WERI-Rb-1 (cell line): ENCODE measurements at regions not wholly inside any gene's neighbourhood (a gene's known extent, or its start where the extent isn't known, plus 50 kb on each side); places are given as distances from the start of the nearest gene placed in this dataset.

Experiments
- DNase-seq: peaks from one replicate; pipeline ENCODE4 v3.0.0-alpha.2; 2020
- H3K27ac ChIP-seq: fragments of 250-450 bp; sonication (Bioruptor Pico); 2 replicates; pipeline ENCODE4 v1.5.1; 2020; ENCODE audit warnings: mild to moderate bottlenecking, moderate library complexity
- H3K27me3 ChIP-seq: fragments of 250-450 bp; sonication (Bioruptor Pico); 2 replicates; pipeline ENCODE4 v1.5.1; 2021; ENCODE audit warnings: mild to moderate bottlenecking, low read depth, moderate library complexity; ENCODE audit not compliant: insufficient read depth, severe bottlenecking
- H3K36me3 ChIP-seq: fragments of 250-450 bp; sonication (Bioruptor Pico); 2 replicates; pipeline ENCODE4 v1.5.1; 2020; ENCODE audit warnings: mild to moderate bottlenecking, moderate library complexity
- H3K4me3 ChIP-seq: 2 replicates; pipeline ENCODE4 v1.5.1; 2011; ENCODE audit warnings: low read depth, mild to moderate bottlenecking, control low read depth, low read length
- H3K9me3 ChIP-seq: fragments of 250-450 bp; sonication (Bioruptor Pico); 2 replicates; pipeline ENCODE4 v1.5.1; 2021; ENCODE audit warnings: mild to moderate bottlenecking, moderate library complexity; ENCODE audit not compliant: severe bottlenecking
- TF ChIP-seq, protein P1 (sequence below): IDR thresholded peaks from 2 replicates; pipeline ENCODE4 v1.5.1; 2011; ENCODE audit warnings: low read depth, mild to moderate bottlenecking, control low read depth, inconsistent platforms, low read length

GRCh38 chr5:167649471-167649870 lies 642.0 kb upstream of the WWC1 start:
- TF ChIP-seq, protein P1, sequence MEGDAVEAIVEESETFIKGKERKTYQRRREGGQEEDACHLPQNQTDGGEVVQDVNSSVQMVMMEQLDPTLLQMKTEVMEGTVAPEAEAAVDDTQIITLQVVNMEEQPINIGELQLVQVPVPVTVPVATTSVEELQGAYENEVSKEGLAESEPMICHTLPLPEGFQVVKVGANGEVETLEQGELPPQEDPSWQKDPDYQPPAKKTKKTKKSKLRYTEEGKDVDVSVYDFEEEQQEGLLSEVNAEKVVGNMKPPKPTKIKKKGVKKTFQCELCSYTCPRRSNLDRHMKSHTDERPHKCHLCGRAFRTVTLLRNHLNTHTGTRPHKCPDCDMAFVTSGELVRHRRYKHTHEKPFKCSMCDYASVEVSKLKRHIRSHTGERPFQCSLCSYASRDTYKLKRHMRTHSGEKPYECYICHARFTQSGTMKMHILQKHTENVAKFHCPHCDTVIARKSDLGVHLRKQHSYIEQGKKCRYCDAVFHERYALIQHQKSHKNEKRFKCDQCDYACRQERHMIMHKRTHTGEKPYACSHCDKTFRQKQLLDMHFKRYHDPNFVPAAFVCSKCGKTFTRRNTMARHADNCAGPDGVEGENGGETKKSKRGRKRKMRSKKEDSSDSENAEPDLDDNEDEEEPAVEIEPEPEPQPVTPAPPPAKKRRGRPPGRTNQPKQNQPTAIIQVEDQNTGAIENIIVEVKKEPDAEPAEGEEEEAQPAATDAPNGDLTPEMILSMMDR = no peak
- H3K9me3 ChIP-seq = no peaks in the 10 kb centered on the region
- no peak overlapping the region for H3K27ac ChIP-seq
- H3K27me3 ChIP-seq = no peaks in the 10 kb centered on the region
- H3K4me3 ChIP-seq = no peak overlapping the region
- DNase-seq = no peak
- H3K36me3 ChIP-seq = no peaks in the 10 kb centered on the region

DNA sequence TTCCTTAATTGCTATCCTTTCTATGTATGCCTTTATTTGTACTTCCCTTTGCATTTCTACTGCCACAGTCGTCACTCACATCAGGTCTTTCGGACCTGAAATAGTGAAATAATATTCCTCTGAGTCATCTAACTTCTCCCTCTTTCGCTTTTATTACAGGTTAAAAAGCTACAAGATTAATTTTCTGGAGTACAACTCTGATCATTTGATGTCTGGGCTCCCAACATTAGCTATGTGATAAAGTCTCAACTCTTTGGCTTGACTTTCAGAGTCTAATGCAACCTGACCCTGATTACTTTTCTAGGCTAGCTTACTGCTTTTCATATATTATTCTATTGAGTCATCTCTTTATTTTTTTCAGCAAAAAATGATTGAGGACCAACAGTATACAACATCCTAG lies 638.8 kb upstream of the WWC1 start:
- TF ChIP-seq, protein P1 = no peak
- Histone ChIP-seq H3K27me3 (no peaks in the 10 kb centered on the region), H3K9me3 (no peaks in the 10 kb centered on the region), H3K27ac (no peak overlapping the region), H3K36me3 (no peaks in the 10 kb centered on the region), H3K4me3 (no peak overlapping the region)
- DNase-seq = no peak

GRCh38 chr5:167653645-167654106 lies 637.8 kb upstream of the WWC1 start:
- Histone ChIP-seq H3K27me3 (no peaks in the 10 kb centered on the region), H3K9me3 (no peaks in the 10 kb centered on the region), H3K27ac (no peak overlapping the region), H3K4me3 (no peak overlapping the region), H3K36me3 (no peaks in the 10 kb centered on the region)
- no peak for DNase-seq
- TF ChIP-seq, protein P1 = no peak

GRCh38 chr5:167657016-167657415 lies 634.4 kb upstream of the WWC1 start:
- Histone ChIP-seq H3K9me3 (no peaks in the 10 kb centered on the region), H3K27me3 (no peaks in the 10 kb centered on the region), H3K27ac (no peak overlapping the region), H3K4me3 (no peak overlapping the region), H3K36me3 (no peaks in the 10 kb centered on the region)
- TF ChIP-seq, protein P1 = no peak
- no peak for DNase-seq

DNA sequence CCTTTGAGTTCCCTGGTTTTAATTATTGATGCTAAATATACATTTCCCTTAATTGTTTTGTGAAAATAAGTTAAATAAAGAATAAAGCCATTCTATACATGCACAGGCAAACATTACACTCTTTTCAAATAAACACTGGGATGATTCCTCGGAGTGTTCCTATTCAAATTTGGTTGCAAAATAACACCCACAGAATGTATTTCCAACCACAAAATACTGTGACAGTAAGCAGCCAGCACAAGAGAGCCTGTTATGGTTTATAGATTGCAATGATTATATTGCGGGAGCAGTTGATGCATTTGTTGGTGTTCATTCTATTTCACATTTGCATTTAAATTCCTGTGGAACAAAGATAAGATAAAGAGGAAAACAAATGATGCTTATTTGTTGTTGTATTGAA lies 632.6 kb upstream of the WWC1 start:
- Histone ChIP-seq H3K36me3 (no peaks in the 10 kb centered on the region), H3K4me3 (no peak overlapping the region), H3K27me3 (no peaks in the 10 kb centered on the region), H3K27ac (no peak overlapping the region), H3K9me3 (no peaks in the 10 kb centered on the region)
- TF ChIP-seq, protein P1 = no peak
- no peak for DNase-seq

DNA sequence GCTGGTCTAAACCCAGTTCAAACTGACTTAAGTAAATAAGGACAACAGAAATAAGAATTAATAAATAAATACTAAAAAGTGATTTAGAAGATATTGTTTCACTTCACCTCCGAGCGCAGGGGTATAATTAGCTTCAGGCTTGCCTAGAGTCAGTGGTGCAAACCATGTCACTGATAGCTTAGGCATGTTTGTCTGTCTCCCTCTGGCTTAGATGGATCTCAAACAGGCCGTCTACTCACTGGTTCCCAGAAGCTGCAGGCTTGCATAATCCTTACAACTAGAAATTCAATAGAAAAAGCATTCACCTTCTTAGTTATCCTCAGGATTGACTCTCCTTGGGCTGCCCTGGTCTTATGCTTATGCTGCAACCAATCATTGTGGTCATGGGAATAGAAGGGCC lies 629.8 kb upstream of the WWC1 start:
- no peaks in the 10 kb centered on the region for H3K36me3 ChIP-seq
- H3K27ac ChIP-seq = no peak overlapping the region
- no peaks in the 10 kb centered on the region for H3K9me3 ChIP-seq
- no peak overlapping the region for H3K4me3 ChIP-seq
- no peaks in the 10 kb centered on the region for H3K27me3 ChIP-seq
- no peak for DNase-seq
- TF ChIP-seq, protein P1 = no peak
